Activated B cell treated with CpG ODN at 0.5 μM for 24 hours (primary cell): ENCODE measurements at regions not wholly inside any gene's neighbourhood (a gene's known extent, or its start where the extent isn't known, plus 50 kb on each side); places are given as distances from the start of the nearest gene placed in this dataset.

Experiments used
- ATAC-seq: fragments of 200-7000 bp; cut with Tn5 transposase; one replicate; pipeline ENCODE4 v1.10.0; 2021; ENCODE audit warnings: low read depth, mild to moderate bottlenecking, moderate library complexity
- CTCF ChIA-PET: fragments of 350-600 bp; sonication (Branson Sonifier 250); formaldehyde crosslinking; loops from one replicate; lab custom pipeline; 2021; ENCODE audit warnings: antibody characterized with exemption; lab: Charles Lee
- POLR2A ChIA-PET: fragments of 350-600 bp; sonication (Branson Sonifier 250); formaldehyde crosslinking; loops from one replicate; lab custom pipeline; 2021; ENCODE audit warnings: antibody characterized with exemption; lab: Charles Lee
- DNase-seq: peaks from one replicate; pipeline ENCODE4 v3.0.0; 2022
- H3K27ac Mint-ChIP-seq: one replicate; pipeline ENCODE4 v1.8.0; 2020; ENCODE audit warnings: mixed read lengths
- H3K27me3 Mint-ChIP-seq: one replicate; pipeline ENCODE4 v1.8.0; 2021; ENCODE audit warnings: mixed read lengths
- H3K36me3 Mint-ChIP-seq: one replicate; pipeline ENCODE4 v1.8.0; 2021; ENCODE audit warnings: low read depth, mixed read lengths
- H3K4me1 Mint-ChIP-seq: one replicate; pipeline ENCODE4 v1.8.0; 2021; ENCODE audit warnings: mixed read lengths
- H3K4me3 Mint-ChIP-seq: one replicate; pipeline ENCODE4 v1.8.0; 2020; ENCODE audit warnings: mild to moderate bottlenecking, mixed read lengths
- H3K9me3 Mint-ChIP-seq: one replicate; pipeline ENCODE4 v1.8.0; 2020; ENCODE audit warnings: mixed read lengths
- CTCF ChIP-seq: fragments of 200-600 bp; IDR thresholded peaks from one replicate; pipeline ENCODE4 v1.8.0; 2022; ENCODE audit warnings: antibody characterized with exemption, mild to moderate bottlenecking
- intact Hi-C: fragments of 100-400 bp; cut with micrococcal nuclease; formaldehyde crosslinking; loops from one replicate; pipeline ENCODE4 v1.15.1; 2024

GRCh38 chr5:52255308-52255707, 532.4 kb upstream of the ITGA1 start:
- ChIA-PET CTCF (no interaction called here), POLR2A (no interaction called here)
- no peak for TF ChIP-seq CTCF
- Mint-ChIP-seq H3K27ac (no peak overlapping the region), H3K27me3 (no peaks in the 10 kb centered on the region), H3K4me1 (no peaks in the 10 kb centered on the region), H3K4me3 (no peak overlapping the region), H3K9me3 (peaks cover 6% of the 10 kb centered on the region), H3K36me3 (no peaks in the 10 kb centered on the region)
- no peak for DNase-seq
- no peak for ATAC-seq
- intact Hi-C loops: no loop called here

GRCh38 chr5:52262844-52263243, 524.9 kb upstream of the ITGA1 start:
- no peaks in the 10 kb centered on the region for H3K4me1 Mint-ChIP-seq
- ChIA-PET CTCF (no interaction called here), POLR2A (no interaction called here)
- DNase-seq (no peak), ATAC-seq (no peak)
- H3K9me3 Mint-ChIP-seq: peaks cover 2% of the 10 kb centered on the region
- H3K4me3 Mint-ChIP-seq: no peak overlapping the region
- no peak for TF ChIP-seq CTCF
- no peaks in the 10 kb centered on the region for H3K27me3 Mint-ChIP-seq
- intact Hi-C loops: no loop called here
- no peak overlapping the region for H3K27ac Mint-ChIP-seq
- no peaks in the 10 kb centered on the region for H3K36me3 Mint-ChIP-seq

- Mint-ChIP-seq H3K27me3 (no peaks in the 10 kb centered on the region), H3K36me3 (no peaks in the 10 kb centered on the region), H3K4me1 (no peaks in the 10 kb centered on the region), H3K27ac (no peak overlapping the region), H3K9me3 (peaks cover 3% of the 10 kb centered on the region), H3K4me3 (no peak overlapping the region)
- DNase-seq: no peak
- ChIA-PET POLR2A (no interaction called here), CTCF (no interaction called here)
- intact Hi-C loops: no loop called here
- TF ChIP-seq CTCF: no peak
- no peak for ATAC-seq
Observed at GRCh38 chr5:52269401-52269800, 518.3 kb upstream of the ITGA1 start.

- intact Hi-C loops: no loop called here
Observed at GRCh38 chr5:52269859-52270258, 517.9 kb upstream of the ITGA1 start.

GRCh38 chr5:52275639-52276038, 512.1 kb upstream of the ITGA1 start:
- Mint-ChIP-seq H3K27me3 (no peaks in the 10 kb centered on the region), H3K4me3 (no peak overlapping the region), H3K9me3 (peaks cover 6% of the 10 kb centered on the region), H3K36me3 (no peaks in the 10 kb centered on the region), H3K4me1 (no peaks in the 10 kb centered on the region), H3K27ac (no peak overlapping the region)
- ChIA-PET CTCF (no interaction called here), POLR2A (no interaction called here)
- ATAC-seq (no peak), DNase-seq (no peak)
- TF ChIP-seq CTCF: no peak
- intact Hi-C loops: no loop called here

More at GRCh38 chr5:52269859-52270258, 517.9 kb upstream of the ITGA1 start:
- Mint-ChIP-seq H3K4me3 (no peak overlapping the region), H3K27ac (no peak overlapping the region), H3K9me3 (peaks cover 3% of the 10 kb centered on the region), H3K27me3 (no peaks in the 10 kb centered on the region), H3K36me3 (no peaks in the 10 kb centered on the region), H3K4me1 (no peaks in the 10 kb centered on the region)
- ChIA-PET CTCF (no interaction called here), POLR2A (no interaction called here)
- TF ChIP-seq CTCF: no peak
- ATAC-seq: no peak
- no peak for DNase-seq
